Cardiac fibroblast (primary cell): ENCODE measurements at regions not wholly inside any gene's neighbourhood (a gene's known extent, or its start where the extent isn't known, plus 50 kb on each side); places are given as distances from the start of the nearest gene placed in this dataset.
"Not testable (repeated sequence)": the region's sequence is repeated elsewhere in the genome, so short reads cannot be mapped to it uniquely, and the experiment has no call there.

ENCODE experiments used
- DNase-seq, 2 donors: peaks; one replicate each; pipeline versions ENCODE4 v3.0.0 to v3.0.0-alpha.2; 2010; ENCODE audit warnings: low read depth in 2 of 2
- H3K4me3 ChIP-seq, 2 donors: replicated peaks in 1 of 2; 1 replicate in 1 of 2; 2 replicates in 1 of 2; pipeline ENCODE4 v1.5.1; 2011; ENCODE audit warnings: low read depth in 2 of 2, low read length in 2 of 2, mild to moderate bottlenecking in 2 of 2, moderate library complexity in 1 of 2
- CTCF ChIP-seq: IDR thresholded peaks from one replicate; pipeline ENCODE4 v1.5.1; 2011; ENCODE audit warnings: low read depth, mild to moderate bottlenecking, low read length, inconsistent platforms

- no peak for DNase-seq
- H3K4me3 ChIP-seq = no peak overlapping the region
- TF ChIP-seq CTCF = no peak
These were observed 526.7 kb upstream of the NRP1 start for GRCh38 chr10:33861016-33861704.

GRCh38 chr10:33860552-33860951, 526.1 kb upstream of the NRP1 start:
- no peak for DNase-seq
- TF ChIP-seq CTCF = no peak
- no peak overlapping the region for H3K4me3 ChIP-seq

- H3K4me3 ChIP-seq = no peak overlapping the region
- TF ChIP-seq CTCF = no peak
- no peak for DNase-seq
These were observed 525.0 kb upstream of the NRP1 start for GRCh38 chr10:33859319-33860022.

- no peak for DNase-seq
- no peak overlapping the region for H3K4me3 ChIP-seq
- TF ChIP-seq CTCF = no peak
These were observed 523.9 kb upstream of the NRP1 start for GRCh38 chr10:33858326-33858725.

GRCh38 chr10:33853221-33853620, 518.8 kb upstream of the NRP1 start:
- not testable (repeated sequence) for H3K4me3 ChIP-seq, DNase-seq

- TF ChIP-seq CTCF = no peak
These were observed 508.9 kb upstream of the NRP1 start for GRCh38 chr10:33843379-33843778.

GRCh38 chr10:33841678-33842077, 507.2 kb upstream of the NRP1 start:
- no peak for DNase-seq
- TF ChIP-seq CTCF = no peak
- no peak overlapping the region for H3K4me3 ChIP-seq

More at GRCh38 chr10:33843379-33843778, 508.9 kb upstream of the NRP1 start:
- no peak for DNase-seq
- H3K4me3 ChIP-seq = no peak overlapping the region
